Immature natural killer cell (primary cell): ENCODE measurements at regions not wholly inside any gene's neighbourhood (a gene's known extent, or its start where the extent isn't known, plus 50 kb on each side); places are given as distances from the start of the nearest gene placed in this dataset.

Source experiments
- DNase-seq, 3 donors: peaks; one replicate each; pipeline ENCODE4 v3.0.0; 2022; ENCODE audit warnings: mixed read lengths in 1 of 3
- H3K27ac Mint-ChIP-seq, 6 donors: one replicate each; pipeline ENCODE4 v1.8.0; 2020; ENCODE audit warnings: mixed read lengths in 6 of 6, mild to moderate bottlenecking in 5 of 6, inconsistent platforms in 4 of 6, moderate library complexity in 3 of 6
- H3K27me3 Mint-ChIP-seq, 3 donors: one replicate each; pipeline ENCODE4 v1.8.0; 2020 to 2021; ENCODE audit warnings: low read depth in 3 of 3, mild to moderate bottlenecking in 3 of 3, mixed read lengths in 3 of 3, moderate library complexity in 3 of 3, inconsistent platforms in 1 of 3
- H3K36me3 Mint-ChIP-seq, 3 donors: one replicate each; pipeline ENCODE4 v1.8.0; 2020; ENCODE audit warnings: mixed read lengths in 3 of 3, inconsistent platforms in 2 of 3, mild to moderate bottlenecking in 2 of 3
- H3K4me1 Mint-ChIP-seq, 2 donors: one replicate each; pipeline ENCODE4 v1.8.0; 2020; ENCODE audit warnings: inconsistent platforms in 2 of 2, mild to moderate bottlenecking in 2 of 2, mixed read lengths in 2 of 2, moderate library complexity in 1 of 2
- H3K4me3 Mint-ChIP-seq, 5 donors: one replicate each; pipeline ENCODE4 v1.8.0; 2020; ENCODE audit warnings: mild to moderate bottlenecking in 5 of 5, mixed read lengths in 5 of 5, inconsistent platforms in 3 of 5, moderate library complexity in 3 of 5
- H3K9me3 Mint-ChIP-seq, 6 donors: one replicate each; pipeline ENCODE4 v1.8.0; 2020; ENCODE audit warnings: mild to moderate bottlenecking in 6 of 6, mixed read lengths in 6 of 6, inconsistent platforms in 4 of 6, moderate library complexity in 3 of 6

DNA sequence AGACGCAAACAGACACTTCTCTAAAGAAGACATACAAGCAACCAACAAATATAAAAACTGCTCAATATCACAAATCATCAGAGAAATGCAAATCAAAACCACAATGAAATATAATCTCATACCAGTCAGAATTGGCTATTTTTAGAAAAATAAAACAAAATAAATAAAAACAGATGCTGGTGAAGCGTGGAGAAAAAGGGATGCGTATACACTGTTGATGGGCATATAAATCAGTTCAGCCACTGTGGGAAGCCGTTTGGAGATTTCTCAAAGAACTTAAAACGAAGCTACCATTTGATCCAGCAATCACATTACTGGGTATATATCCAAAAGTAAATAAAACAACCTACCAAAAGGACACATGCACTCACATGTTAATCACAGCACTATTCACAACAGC is 206.2 kb downstream of the HNMT start:
- H3K36me3 Mint-ChIP-seq, result no peaks in the 10 kb centered on the region
- DNase-seq, result no peak
- H3K27ac Mint-ChIP-seq, result no peak overlapping the region

DNA sequence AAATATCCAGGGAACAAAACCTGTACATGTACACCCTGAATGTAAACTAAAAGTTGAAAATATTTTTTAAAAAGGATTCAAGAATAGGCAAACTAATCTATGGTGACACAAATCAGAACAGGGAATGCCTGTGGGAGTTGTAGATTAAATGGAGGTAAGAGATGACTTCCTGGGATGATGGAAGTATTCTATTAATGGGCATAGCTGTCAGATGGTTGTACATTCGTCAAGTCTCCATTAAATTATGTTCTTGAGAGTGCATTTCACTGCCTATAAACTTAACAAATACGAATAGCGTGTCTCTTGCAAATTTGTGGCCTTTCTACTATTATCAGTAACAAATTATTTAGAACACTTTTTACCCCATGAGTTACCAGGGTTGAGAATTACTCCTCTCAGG is 207.0 kb downstream of the HNMT start:
- Mint-ChIP-seq H3K9me3 (peaks cover 16 to 71% (median 25%) of the 10 kb centered on the region in 6 donors), H3K4me3 (no peak overlapping the region), H3K27ac (no peak overlapping the region), H3K36me3 (no peaks in the 10 kb centered on the region), H3K4me1 (no peaks in the 10 kb centered on the region), H3K27me3 (no peaks in the 10 kb centered on the region)
- no peak for DNase-seq

More for the DNA sequence above, 206.2 kb downstream of the HNMT start:
- no peaks in the 10 kb centered on the region for H3K27me3 Mint-ChIP-seq
- no peaks in the 10 kb centered on the region for H3K4me1 Mint-ChIP-seq
- H3K4me3 Mint-ChIP-seq, result no peak overlapping the region
- H3K9me3 Mint-ChIP-seq, result peaks cover 16 to 65% (median 28%) of the 10 kb centered on the region in 6 donors

DNA sequence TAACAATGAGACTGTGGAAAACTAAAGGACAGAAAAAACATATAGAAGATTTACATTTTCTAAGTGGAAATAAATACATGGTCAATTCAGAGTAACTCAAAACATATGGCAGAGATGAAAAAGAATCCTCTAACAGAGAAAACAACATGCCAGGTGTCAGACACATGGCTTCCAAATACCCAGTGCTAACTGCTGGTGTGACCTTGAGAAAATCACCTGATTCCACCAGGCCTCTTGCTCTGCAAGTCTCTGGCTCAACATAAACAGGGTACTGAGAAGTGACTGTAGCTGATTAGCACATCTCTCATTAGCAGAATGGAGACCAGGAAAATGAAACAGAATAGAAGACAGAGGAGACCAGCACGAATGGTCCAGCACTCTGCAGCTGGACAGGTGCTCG is 210.8 kb downstream of the HNMT start:
- H3K4me1 Mint-ChIP-seq, result no peaks in the 10 kb centered on the region
- peaks cover 1 to 65% (median 16%) of the 10 kb centered on the region in 6 donors for H3K9me3 Mint-ChIP-seq
- H3K4me3 Mint-ChIP-seq, result no peak overlapping the region
- peaks cover 0 to 4% (median 0%) of the 10 kb centered on the region in 3 donors for H3K27me3 Mint-ChIP-seq
- H3K27ac Mint-ChIP-seq, result no peak overlapping the region
- DNase-seq, result no peak
- H3K36me3 Mint-ChIP-seq, result peaks cover 0 to 7% (median 0%) of the 10 kb centered on the region in 3 donors

DNA sequence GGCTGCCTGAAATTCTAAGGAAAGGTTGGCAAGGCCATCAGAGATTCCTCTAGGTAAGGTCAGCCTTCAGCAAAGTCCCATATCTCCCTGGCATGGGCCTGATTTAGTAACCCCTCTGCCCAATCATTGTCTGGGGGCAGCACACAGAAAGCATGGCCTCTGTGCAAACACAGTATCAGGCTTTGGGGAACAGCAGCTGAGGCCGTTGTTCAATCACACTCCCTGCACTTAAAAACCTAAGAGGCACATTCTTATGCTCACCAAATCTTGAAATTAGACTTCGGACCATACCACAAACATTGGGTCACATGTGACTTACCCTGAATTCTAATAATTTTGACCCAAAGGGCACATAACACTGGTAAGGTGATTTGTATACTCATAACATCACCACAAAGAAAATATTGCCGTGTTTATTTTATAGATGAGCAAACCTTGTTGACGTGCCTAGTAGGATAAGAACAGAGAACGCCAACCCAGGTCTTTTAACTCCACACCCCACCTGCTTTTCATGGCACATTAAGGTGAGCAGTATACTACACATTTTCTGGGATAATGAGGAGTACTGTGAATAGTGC is 212.7 kb downstream of the HNMT start:
- no peaks in the 10 kb centered on the region for H3K4me1 Mint-ChIP-seq

DNA sequence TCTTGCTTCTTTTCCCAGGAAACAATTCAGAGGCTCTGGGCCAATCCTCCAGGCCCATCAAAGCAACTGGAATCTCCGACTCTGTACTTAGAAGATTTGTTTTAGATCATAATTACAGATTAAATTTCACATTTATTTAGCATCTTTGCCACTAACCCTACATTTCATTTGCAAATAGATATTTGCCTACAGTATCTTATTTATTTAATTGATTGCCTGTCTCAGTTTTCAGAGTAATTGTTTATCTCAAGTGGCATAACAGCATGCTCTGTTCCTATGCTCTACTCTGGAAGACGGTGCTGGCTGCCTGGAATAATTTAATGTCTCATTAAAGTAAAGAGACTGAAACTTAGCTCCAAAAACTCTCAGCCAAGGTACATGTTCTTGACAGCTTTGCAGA is 213.4 kb downstream of the HNMT start:
- no peak for DNase-seq
- Mint-ChIP-seq H3K27ac (no peak overlapping the region), H3K27me3 (peaks cover 0 to 4% (median 0%) of the 10 kb centered on the region in 3 donors), H3K9me3 (peaks cover 4 to 56% (median 13%) of the 10 kb centered on the region in 6 donors), H3K36me3 (peaks cover 0 to 7% (median 0%) of the 10 kb centered on the region in 3 donors), H3K4me1 (no peaks in the 10 kb centered on the region), H3K4me3 (no peak overlapping the region)

More for the DNA sequence above, 212.7 kb downstream of the HNMT start:
- H3K36me3 Mint-ChIP-seq, result peaks cover 0 to 7% (median 0%) of the 10 kb centered on the region in 3 donors
- no peak for DNase-seq
- no peak overlapping the region for H3K4me3 Mint-ChIP-seq
- no peak overlapping the region for H3K27ac Mint-ChIP-seq
- peaks cover 2 to 56% (median 13%) of the 10 kb centered on the region in 6 donors for H3K9me3 Mint-ChIP-seq
- peaks cover 0 to 4% (median 0%) of the 10 kb centered on the region in 3 donors for H3K27me3 Mint-ChIP-seq

DNA sequence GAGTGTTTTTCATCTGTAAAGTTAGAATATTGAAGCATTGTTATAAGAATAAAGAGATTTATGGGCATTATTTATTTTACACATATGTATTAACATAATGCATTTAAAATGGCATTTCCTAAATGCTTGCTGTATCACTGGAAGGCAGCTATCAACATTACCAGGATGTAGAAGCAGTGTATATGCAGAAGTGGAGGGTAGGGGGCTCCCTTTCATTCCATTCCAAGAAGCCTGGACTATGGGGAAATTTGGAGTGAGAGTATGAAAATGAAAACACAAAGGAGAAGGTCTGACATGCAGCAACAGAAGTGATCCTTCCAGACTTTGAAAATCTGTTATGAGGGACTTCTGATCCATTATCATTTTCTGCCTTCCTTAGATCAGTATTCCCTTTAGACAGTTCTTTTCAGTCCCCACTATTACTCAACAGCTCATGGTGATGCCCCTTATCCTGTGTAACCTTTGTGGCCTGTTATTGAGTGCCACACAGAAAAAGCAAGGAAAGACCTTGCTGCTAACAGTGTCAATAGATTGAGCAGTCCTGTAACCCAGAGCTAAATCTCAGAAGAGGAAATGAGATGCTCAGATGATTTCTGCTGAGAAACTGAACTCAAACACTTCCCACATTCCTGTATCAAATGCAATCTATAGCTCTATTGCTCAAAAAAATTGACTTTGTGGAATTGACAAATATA is 216.6 kb downstream of the HNMT start:
- H3K27me3 Mint-ChIP-seq, result peaks cover 0 to 4% (median 0%) of the 10 kb centered on the region in 3 donors
- H3K36me3 Mint-ChIP-seq, result peaks cover 0 to 7% (median 0%) of the 10 kb centered on the region in 3 donors
- no peak overlapping the region for H3K27ac Mint-ChIP-seq
- H3K4me3 Mint-ChIP-seq, result no peak overlapping the region
- no peak for DNase-seq
- H3K9me3 Mint-ChIP-seq, result peaks cover 6 to 40% (median 9%) of the 10 kb centered on the region in 6 donors
- H3K4me1 Mint-ChIP-seq, result no peaks in the 10 kb centered on the region

DNA sequence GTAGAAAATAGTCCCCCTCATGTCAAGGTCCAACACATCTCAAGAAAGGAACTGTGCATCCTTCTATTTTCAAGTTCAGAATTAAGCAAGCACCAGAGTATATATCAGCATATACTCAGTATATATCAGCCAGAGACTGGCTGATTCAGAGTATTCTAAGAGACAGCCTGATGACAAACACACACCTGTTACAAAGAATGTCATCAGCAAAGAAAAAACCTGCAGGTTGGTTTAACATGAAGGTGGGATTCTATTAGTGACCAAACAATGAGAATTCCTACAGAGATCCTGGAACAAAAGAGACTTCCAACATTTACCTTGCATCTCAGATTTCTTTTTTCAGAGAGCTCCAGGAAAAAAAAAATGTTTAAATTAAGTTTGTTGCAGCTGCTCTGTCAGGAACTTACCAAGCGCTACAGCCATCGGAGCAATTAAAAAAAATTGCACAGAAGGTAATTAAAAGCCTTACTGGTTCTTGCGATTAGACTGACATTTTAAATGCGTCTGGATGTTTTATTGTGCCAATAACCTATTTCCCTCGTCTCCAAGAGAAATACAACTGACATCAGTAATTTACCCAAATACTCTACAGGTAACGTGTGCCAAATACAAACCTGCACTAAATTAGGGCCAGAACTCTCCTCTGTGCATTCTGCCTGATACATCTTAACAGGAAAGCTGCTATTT is 218.1 kb downstream of the HNMT start:
- DNase-seq, result no peak
- Mint-ChIP-seq H3K36me3 (peaks cover 0 to 7% (median 0%) of the 10 kb centered on the region in 3 donors), H3K27ac (no peak overlapping the region), H3K4me1 (no peaks in the 10 kb centered on the region), H3K9me3 (peaks cover 6 to 29% (median 14%) of the 10 kb centered on the region in 6 donors), H3K4me3 (no peak overlapping the region), H3K27me3 (peaks cover 0 to 4% (median 0%) of the 10 kb centered on the region in 3 donors)

DNA sequence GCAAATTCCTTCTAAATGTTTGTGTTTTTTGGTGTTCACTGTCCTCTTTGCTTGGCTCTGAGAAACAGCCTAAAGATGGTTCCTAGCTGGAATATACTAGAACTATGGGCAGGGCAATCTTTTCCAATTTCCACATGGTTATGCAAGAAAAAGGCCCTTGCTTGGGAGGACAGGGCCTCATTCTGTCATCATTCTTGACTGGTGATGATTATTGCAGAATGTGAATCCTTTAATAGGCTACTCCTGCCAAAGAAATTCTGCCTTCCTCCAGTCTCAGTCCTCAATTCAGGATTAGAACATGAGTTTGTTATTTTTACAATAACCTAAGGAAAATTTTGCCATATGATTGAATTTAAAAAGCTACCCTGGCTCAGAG is 218.7 kb downstream of the HNMT start:
- peaks cover 0 to 4% (median 0%) of the 10 kb centered on the region in 3 donors for H3K27me3 Mint-ChIP-seq
- peaks cover 2 to 27% (median 12%) of the 10 kb centered on the region in 6 donors for H3K9me3 Mint-ChIP-seq
- no peak overlapping the region for H3K27ac Mint-ChIP-seq
- DNase-seq, result no peak
- H3K4me3 Mint-ChIP-seq, result no peak overlapping the region
- no peaks in the 10 kb centered on the region for H3K4me1 Mint-ChIP-seq
- H3K36me3 Mint-ChIP-seq, result peaks cover 0 to 3% (median 0%) of the 10 kb centered on the region in 3 donors

DNA sequence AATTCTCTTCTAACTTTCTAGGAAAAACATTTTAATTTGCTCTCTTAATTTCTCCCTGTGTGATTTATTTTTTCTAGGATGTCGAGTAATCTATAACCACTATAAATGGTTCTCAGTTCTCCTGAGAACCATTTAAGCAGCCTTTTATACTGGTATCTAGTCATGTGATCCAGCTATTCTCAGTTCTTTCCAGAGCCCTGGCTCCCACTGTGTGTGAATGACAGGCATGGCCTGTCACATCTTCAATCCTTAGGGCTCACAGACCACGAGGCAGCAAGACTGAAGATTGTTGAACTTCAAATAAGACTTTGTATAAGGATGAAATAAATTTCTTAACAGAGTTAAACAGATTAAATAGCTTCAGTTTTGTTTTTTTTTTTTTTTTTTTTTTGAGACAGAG is 219.4 kb downstream of the HNMT start:
- peaks cover 2 to 28% (median 12%) of the 10 kb centered on the region in 6 donors for H3K9me3 Mint-ChIP-seq
- no peak overlapping the region for H3K4me3 Mint-ChIP-seq
- H3K36me3 Mint-ChIP-seq, result peaks cover 0 to 3% (median 0%) of the 10 kb centered on the region in 3 donors
- H3K4me1 Mint-ChIP-seq, result no peaks in the 10 kb centered on the region
- no peak for DNase-seq
- no peak overlapping the region for H3K27ac Mint-ChIP-seq
- H3K27me3 Mint-ChIP-seq, result peaks cover 0 to 4% (median 0%) of the 10 kb centered on the region in 3 donors

DNA sequence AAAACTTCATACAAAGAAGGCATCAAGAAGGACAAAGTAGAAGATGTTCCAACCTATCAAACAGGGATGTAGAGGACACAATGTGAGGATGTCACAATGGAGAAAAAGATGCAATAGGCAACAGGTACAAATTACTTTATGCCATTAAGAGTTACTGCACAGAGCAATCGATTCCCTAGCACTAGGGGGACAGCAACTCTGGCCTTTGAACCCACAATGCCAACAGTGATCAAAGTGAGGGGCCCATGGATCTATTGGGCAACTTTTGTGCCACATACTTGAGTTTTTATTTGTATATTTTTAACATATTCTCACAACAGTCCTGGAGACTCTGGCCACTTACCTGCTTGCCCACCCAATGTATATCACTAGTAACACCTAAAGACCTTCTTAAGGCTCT is 220.2 kb downstream of the HNMT start:
- Mint-ChIP-seq H3K4me3 (no peak overlapping the region), H3K27me3 (peaks cover 0 to 4% (median 0%) of the 10 kb centered on the region in 3 donors), H3K4me1 (no peaks in the 10 kb centered on the region), H3K27ac (no peak overlapping the region), H3K36me3 (peaks cover 0 to 3% (median 0%) of the 10 kb centered on the region in 3 donors), H3K9me3 (peaks cover 0 to 29% (median 14%) of the 10 kb centered on the region in 6 donors)
- no peak for DNase-seq

DNA sequence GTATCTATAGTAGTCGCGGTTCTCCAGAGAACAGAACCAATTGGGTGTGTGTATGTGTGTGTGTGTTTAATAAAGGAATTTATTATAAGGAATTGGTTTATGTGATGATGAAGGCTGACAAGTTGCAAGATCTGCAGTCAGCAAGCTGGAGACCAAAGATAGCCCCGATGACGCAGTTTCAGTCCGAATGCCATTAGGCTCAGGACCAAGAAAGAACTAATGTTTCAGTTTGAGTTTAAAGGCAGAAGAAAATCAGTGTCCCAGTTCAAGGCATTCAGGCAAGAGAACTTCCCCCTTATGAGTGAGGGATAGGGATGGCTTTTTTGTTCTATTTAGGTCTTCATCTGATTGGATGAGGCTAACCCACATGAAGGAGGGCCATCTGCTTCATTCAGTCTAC is 221.6 kb downstream of the HNMT start:
- Mint-ChIP-seq H3K27me3 (no peaks in the 10 kb centered on the region), H3K4me3 (no peak overlapping the region), H3K36me3 (no peaks in the 10 kb centered on the region), H3K9me3 (peaks cover 0 to 24% (median 13%) of the 10 kb centered on the region in 6 donors), H3K4me1 (no peaks in the 10 kb centered on the region), H3K27ac (no peak overlapping the region)
- no peak for DNase-seq

DNA sequence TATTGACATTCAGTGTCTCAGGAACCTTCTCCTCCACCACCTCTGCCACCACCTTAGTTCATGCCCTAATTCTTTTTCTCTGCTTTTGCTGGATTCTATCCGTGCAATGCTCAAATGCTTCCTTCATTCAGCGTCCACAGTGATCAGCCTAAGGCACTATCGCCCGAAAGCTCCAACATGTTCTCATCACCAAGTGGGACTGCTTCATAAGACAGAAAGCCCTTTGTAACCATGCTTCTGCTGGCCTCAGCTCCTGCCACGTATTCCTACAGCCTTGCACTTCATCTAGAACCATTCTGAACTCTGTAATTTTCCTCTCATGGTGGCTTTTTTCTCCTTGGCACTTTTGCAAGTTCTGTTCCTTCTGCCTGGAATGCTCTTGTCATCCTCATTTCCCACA is 222.9 kb downstream of the HNMT start:
- no peaks in the 10 kb centered on the region for H3K27me3 Mint-ChIP-seq
- H3K27ac Mint-ChIP-seq, result no peak overlapping the region
- DNase-seq, result no peak
- no peak overlapping the region for H3K4me3 Mint-ChIP-seq
- H3K4me1 Mint-ChIP-seq, result no peaks in the 10 kb centered on the region
- H3K36me3 Mint-ChIP-seq, result no peaks in the 10 kb centered on the region
- H3K9me3 Mint-ChIP-seq, result peaks cover 0 to 24% (median 11%) of the 10 kb centered on the region in 6 donors

DNA sequence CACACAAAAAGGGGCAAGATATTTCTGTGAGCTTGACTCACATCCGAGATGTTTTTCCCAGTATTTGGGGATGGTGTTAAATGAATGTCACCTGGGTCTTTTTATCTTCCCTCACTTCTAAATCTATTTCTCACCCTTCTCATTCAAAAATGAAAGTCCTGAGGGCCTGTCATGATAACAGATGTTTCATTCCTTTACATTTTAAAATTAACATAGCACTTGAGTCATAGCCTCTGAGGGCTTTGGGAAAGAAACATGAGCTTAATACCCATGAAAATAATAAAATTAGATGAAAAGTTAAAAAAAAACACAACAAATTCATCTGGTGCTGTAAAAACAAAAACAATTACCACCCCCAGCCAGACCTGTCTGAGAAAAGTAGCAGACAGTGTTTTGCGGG is 226.7 kb downstream of the HNMT start:
- Mint-ChIP-seq H3K27ac (no peak overlapping the region), H3K9me3 (peaks cover 2 to 38% (median 10%) of the 10 kb centered on the region in 6 donors), H3K4me1 (no peaks in the 10 kb centered on the region), H3K36me3 (no peaks in the 10 kb centered on the region), H3K4me3 (no peak overlapping the region), H3K27me3 (no peaks in the 10 kb centered on the region)
- DNase-seq, result no peak
